Astrocyte (in vitro differentiated cells and primary cell): ENCODE measurements at regions not wholly inside any gene's neighbourhood (a gene's known extent, or its start where the extent isn't known, plus 50 kb on each side); places are given as distances from the start of the nearest gene placed in this dataset.

Experiments
- CTCF ChIP-seq: IDR thresholded peaks from 2 replicates; pipeline ENCODE4 v1.5.1; 2011; ENCODE audit warnings: low read depth, mild to moderate bottlenecking, inconsistent platforms, low read length, moderate library complexity; ENCODE audit not compliant: insufficient read depth
- EZH2 ChIP-seq: IDR thresholded peaks from 2 replicates; pipeline ENCODE4 v1.6.1; 2012; ENCODE audit warnings: mild to moderate bottlenecking, low read length, inconsistent platforms; ENCODE audit not compliant: insufficient read depth

- TF ChIP-seq CTCF (no peak), EZH2 (no peak)
Measured at GRCh38 chr3:4898454-4899313, 80.6 kb upstream of the BHLHE40 start.
